ENCODE measurements at regions not wholly inside any gene's neighbourhood (a gene's known extent, or its start where the extent isn't known, plus 50 kb on each side); places are given as distances from the start of the nearest gene placed in this dataset.
"Not testable (repeated sequence)": the region's sequence is repeated elsewhere in the genome, so short reads cannot be mapped to it uniquely, and the experiment has no call there.

GRCh38 chr5:117547192-117547591 lies 972.6 kb upstream of the SEMA6A start:
- Mint-ChIP-seq H3K4me3 (no peak overlapping the region), H3K4me1 (no peaks in the 10 kb centered on the region), H3K27me3 (ENCODE audit: low read depth in 2 of 2) (no peaks in the 10 kb centered on the region), H3K27ac (no peak overlapping the region), H3K36me3 (no peaks in the 10 kb centered on the region), H3K9me3 (peaks cover 18 to 20% of the 10 kb centered on the region in 2 donors)
- DNase-seq = no peak
- no peak for TF ChIP-seq CTCF (IDR thresholded peaks at IDR 0.05)
- ATAC-seq = no peak
- no CpG with 5 or more reads among the region's 1 CpG for WGBS (ENCODE audit: insufficient coverage)
- Histone ChIP-seq H3K36me3 (ENCODE audit: control insufficient read depth, insufficient read depth, low read length) (no peaks in the 10 kb centered on the region), H3K4me3 (ENCODE audit: low read length) (no peak overlapping the region), H3K27ac (ENCODE audit: low read length) (no peak overlapping the region), H3K27me3 (ENCODE audit: control insufficient read depth, insufficient read depth, low read length) (no peaks in the 10 kb centered on the region), H3K9me3 (ENCODE audit: control insufficient read depth, insufficient read depth, low read length) (no peaks in the 10 kb centered on the region), H3K4me1 (ENCODE audit: control insufficient read depth, insufficient read depth, low read length) (no peaks in the 10 kb centered on the region)
- intact Hi-C loops (cut with micrococcal nuclease) = no loop called here

- H3K4me3 Mint-ChIP-seq = no peak overlapping the region
- Histone ChIP-seq H3K4me1 (ENCODE audit: control insufficient read depth, insufficient read depth, low read length) (no peaks in the 10 kb centered on the region), H3K9me3 (ENCODE audit: control insufficient read depth, insufficient read depth, low read length) (no peaks in the 10 kb centered on the region), H3K4me3 (ENCODE audit: low read length) (no peak overlapping the region), H3K27ac (ENCODE audit: low read length) (no peak overlapping the region), H3K36me3 (ENCODE audit: control insufficient read depth, insufficient read depth, low read length) (no peaks in the 10 kb centered on the region), H3K27me3 (ENCODE audit: control insufficient read depth, insufficient read depth, low read length) (no peaks in the 10 kb centered on the region)
- ATAC-seq (no peak), DNase-seq (no peak)
- intact Hi-C loops (cut with micrococcal nuclease) = no loop called here
- TF ChIP-seq CTCF (IDR thresholded peaks at IDR 0.05) = no peak
- peaks cover 18 to 26% of the 10 kb centered on the region in 2 donors for H3K9me3 Mint-ChIP-seq
- no peaks in the 10 kb centered on the region for H3K27me3 Mint-ChIP-seq (ENCODE audit: low read depth in 2 of 2)
- H3K4me1 Mint-ChIP-seq = no peaks in the 10 kb centered on the region
- H3K36me3 Mint-ChIP-seq = no peaks in the 10 kb centered on the region
- H3K27ac Mint-ChIP-seq = no peak overlapping the region
- WGBS (ENCODE audit: insufficient coverage) = no CpG with 5 or more reads among the region's 2 CpGs
These were observed 965.1 kb upstream of the SEMA6A start for GRCh38 chr5:117539692-117540091.

GRCh38 chr5:117533792-117534191 lies 959.2 kb upstream of the SEMA6A start:
- Mint-ChIP-seq H3K27ac (no peak overlapping the region), H3K27me3 (ENCODE audit: low read depth in 2 of 2) (no peaks in the 10 kb centered on the region), H3K4me1 (no peaks in the 10 kb centered on the region), H3K36me3 (no peaks in the 10 kb centered on the region), H3K9me3 (peaks cover 6 to 10% of the 10 kb centered on the region in 2 donors), H3K4me3 (no peak overlapping the region)
- DNase-seq = no peak
- H3K27me3 ChIP-seq (ENCODE audit: control insufficient read depth, insufficient read depth, low read length) = no peaks in the 10 kb centered on the region
- no peak for ATAC-seq
- TF ChIP-seq CTCF (IDR thresholded peaks at IDR 0.05) = no peak
- H3K36me3 ChIP-seq (ENCODE audit: control insufficient read depth, insufficient read depth, low read length) = no peaks in the 10 kb centered on the region
- no peaks in the 10 kb centered on the region for H3K9me3 ChIP-seq (ENCODE audit: control insufficient read depth, insufficient read depth, low read length)
- 100% methylated on average over 1 of the region's 2 CpGs for WGBS (ENCODE audit: insufficient coverage)
- no peak overlapping the region for H3K4me3 ChIP-seq (ENCODE audit: low read length)
- no peaks in the 10 kb centered on the region for H3K4me1 ChIP-seq (ENCODE audit: control insufficient read depth, insufficient read depth, low read length)
- intact Hi-C loops (cut with micrococcal nuclease) = no loop called here
- no peak overlapping the region for H3K27ac ChIP-seq (ENCODE audit: low read length)

GRCh38 chr5:117533051-117533670 lies 958.5 kb upstream of the SEMA6A start:
- H3K4me3 ChIP-seq (ENCODE audit: low read length); H3K9me3 ChIP-seq (ENCODE audit: control insufficient read depth, insufficient read depth, low read length); H3K4me1 ChIP-seq (ENCODE audit: control insufficient read depth, insufficient read depth, low read length); H3K27me3 ChIP-seq (ENCODE audit: control insufficient read depth, insufficient read depth, low read length); DNase-seq; H3K36me3 Mint-ChIP-seq; H3K4me1 Mint-ChIP-seq; H3K27me3 Mint-ChIP-seq (ENCODE audit: low read depth in 2 of 2); H3K27ac Mint-ChIP-seq; H3K36me3 ChIP-seq (ENCODE audit: control insufficient read depth, insufficient read depth, low read length); ATAC-seq; H3K4me3 Mint-ChIP-seq; H3K27ac ChIP-seq (ENCODE audit: low read length); intact Hi-C loops (cut with micrococcal nuclease): not testable (repeated sequence)
- 95% methylated on average over 28 of the region's 30 CpGs for WGBS (ENCODE audit: insufficient coverage)
- H3K9me3 Mint-ChIP-seq = peaks cover 6 to 10% of the 10 kb centered on the region in 2 donors
